LNCaP clone FGC (cell line): ENCODE measurements at regions not wholly inside any gene's neighbourhood (a gene's known extent, or its start where the extent isn't known, plus 50 kb on each side); places are given as distances from the start of the nearest gene placed in this dataset.
A peak's percentile ranks its signal among the peaks of the same experiment; 100 is the strongest.
"Not testable (repeated sequence)": the region's sequence is repeated elsewhere in the genome, so short reads cannot be mapped to it uniquely, and the experiment has no call there.

Experiments
- DNase-seq: peaks from one replicate; pipeline ENCODE4 v3.0.0-alpha.2; 2011; ENCODE audit warnings: low read depth
- H3K4me3 ChIP-seq: 2 replicates; pipeline ENCODE4 v1.5.1; 2011; ENCODE audit warnings: mild to moderate bottlenecking, low read depth, low read length, control low read depth

DNA sequence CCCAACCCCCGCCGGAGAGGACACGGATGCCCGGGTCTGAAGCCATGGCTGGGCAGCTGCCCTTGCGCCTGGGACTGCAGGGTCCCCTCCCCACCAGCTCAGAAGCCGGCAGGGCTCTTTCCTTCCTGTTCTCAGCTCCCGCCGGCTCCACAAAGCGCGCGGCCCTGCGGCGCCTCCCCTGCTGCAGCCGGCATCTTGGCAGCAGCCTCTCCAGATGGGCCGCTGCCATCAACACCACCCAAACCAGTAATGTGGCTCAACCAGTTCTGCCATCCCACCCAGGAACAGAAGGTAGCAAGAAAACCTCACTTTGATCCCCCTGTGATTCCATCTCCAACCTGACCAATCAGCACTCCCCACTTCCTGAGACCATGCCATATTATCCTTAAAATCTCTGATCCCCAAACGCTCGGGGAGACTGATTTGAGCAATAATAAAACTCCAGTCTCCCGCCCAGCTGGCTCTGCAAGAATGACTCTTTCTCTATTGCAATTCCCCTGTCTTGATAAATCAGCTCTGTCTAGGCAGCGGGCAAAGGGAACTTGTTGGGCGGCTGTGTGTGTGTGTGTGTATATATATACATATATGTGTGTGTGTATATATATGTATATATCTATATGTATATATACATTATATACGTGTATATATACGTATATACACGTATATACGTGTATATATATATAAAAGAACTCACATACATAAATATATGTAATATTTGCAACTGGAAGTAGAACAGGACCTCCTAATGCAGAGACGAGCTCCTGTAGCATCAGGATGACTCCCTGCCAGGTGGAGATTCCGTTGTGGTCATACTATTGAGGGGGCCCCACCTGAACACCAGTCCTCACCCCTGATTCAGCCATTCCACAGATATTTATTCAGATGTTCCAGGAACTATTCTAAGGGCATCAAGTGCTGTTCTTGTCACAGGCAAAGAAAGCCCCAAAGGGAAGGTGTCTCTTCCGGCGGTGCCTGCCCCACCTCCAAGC is 1674.9 kb downstream of the SPATA31A7 start:
- not testable (repeated sequence) for H3K4me3 ChIP-seq, DNase-seq

DNA sequence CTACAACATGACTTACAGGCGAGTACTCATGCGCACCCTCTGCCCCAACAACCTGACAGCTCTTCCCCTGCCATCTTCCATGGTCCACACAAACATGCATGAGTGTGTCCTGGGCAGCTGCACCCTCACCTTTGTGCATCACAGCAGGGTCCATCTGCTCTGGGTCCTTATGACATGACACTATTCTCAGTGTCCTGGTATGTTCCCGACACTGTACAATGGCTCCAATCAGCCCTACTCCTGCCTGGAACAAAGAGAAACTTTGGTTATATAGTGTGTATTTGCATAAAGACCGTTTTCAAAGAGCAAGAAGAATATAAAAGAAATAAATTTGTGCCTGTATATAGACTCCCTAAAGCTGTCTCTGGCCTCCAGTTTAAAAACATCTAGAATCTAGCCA is 1679.2 kb downstream of the SPATA31A7 start:
- not testable (repeated sequence) for H3K4me3 ChIP-seq, DNase-seq

DNA sequence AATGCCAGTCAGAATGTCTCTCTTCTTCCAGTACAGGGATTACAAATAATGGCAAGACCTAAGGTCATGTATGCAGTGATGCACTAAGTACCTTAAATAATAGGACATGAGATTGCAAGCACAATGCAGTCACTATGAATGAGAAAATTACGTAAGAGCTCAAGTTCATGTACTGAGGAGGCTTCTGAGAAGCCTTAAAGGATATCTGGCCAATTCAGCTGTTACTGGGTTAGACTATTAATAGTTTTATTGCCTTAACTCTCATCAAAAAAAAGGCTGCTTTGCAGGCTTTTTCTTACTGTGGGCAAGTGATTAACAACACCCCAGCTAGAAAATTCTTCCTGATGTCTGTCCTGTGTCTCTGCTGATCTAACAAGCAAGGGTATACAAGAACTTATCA is 1681.9 kb downstream of the SPATA31A7 start:
- not testable (repeated sequence) for H3K4me3 ChIP-seq, DNase-seq

DNA sequence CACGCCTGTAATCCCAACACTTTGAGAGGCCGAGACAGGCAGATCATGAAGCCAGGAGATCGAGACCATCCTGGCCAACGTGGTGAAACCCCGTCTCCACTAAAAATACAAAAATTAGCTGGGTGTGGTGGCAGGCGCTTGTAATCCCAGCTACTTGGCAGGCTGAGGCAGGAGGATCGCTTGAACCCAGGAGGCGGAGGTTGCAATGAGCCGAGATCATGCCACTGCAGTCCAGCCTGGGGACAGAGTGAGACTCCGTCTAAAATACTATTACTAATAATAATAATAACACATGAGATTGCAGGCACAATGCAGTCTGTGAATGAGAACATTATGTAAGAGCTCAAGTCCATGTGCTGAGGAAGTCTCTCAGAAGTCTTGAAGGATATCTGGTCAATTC is 1684.4 kb downstream of the SPATA31A7 start:
- H3K4me3 ChIP-seq, DNase-seq: not testable (repeated sequence)

DNA sequence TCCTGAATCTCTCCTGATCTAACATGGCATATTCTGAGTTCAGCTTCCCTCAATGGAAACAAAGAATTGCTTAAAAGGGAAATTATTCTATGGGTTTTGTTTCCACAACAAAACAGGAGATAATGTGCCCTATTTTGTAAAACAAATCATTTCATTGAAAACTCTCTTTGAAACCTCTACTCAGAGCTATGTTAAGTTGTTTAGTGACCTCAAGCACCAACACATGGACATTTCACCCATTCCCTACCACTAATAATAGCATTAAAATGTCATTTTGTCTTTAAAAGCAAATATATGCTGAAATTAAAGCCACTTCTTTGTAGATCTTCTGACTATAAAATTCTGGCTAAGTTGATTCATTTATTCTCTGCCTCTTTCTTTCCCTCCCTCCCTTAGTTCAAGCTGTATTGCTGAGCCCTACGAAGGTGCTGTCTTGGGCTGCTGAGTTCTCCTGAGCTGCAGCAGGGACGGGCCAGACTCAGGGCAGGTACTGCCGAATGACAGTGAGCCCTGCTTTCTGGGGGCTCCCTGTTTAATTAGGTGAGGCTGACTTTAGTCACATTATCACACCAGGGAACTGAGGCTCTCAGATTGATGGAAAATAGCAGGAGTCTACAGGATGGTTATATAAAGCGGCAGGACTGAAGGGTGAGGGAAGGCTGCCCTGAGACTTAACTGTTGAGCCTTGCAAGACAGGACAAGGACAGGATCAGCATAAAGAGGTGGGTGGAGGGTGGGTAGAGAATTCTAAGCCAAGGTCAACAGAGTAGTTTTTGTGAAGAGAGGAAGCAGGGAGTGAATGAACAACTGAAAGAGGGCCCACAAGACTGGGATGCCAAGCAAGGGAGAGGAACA is 1685.1 kb downstream of the SPATA31A7 start:
- H3K4me3 ChIP-seq, DNase-seq: not testable (repeated sequence)

DNA sequence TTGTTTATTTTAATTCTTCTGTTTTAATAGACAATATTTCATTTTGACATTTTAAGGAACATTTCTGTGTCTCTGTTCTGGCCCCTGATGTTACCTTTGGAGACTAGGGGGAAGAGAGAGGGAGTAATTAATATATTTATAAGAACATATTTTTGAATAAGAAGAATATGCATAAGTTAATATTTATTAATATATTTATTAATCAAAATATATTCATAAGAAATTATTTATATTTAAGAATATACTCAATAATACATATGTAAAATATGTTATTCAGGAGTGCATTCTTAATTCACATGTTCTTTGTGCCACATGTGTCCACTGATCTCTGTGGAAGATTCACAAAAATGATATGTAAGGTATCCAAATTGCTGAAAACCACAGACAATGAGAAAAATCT is 1687.7 kb downstream of the SPATA31A7 start:
- DNase-seq = not testable (repeated sequence)

DNA sequence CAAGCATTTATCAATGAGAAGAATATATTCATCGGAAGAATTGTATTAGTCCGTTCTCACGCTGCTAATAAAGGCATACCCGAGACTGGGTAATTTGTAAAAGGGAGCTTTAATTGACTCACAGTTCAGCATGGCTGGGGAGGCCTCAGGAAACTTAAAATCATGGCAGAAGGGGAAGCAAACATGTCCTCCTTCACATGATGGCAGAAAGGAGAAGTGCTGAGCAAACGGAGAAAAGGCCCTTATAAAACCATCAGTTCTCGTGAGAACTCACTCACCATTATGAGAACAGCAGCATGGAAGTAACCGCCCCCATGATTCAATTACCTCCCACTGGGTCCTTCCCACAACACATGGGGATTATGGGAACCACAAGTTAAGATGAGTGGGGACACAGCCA is 1688.2 kb downstream of the SPATA31A7 start:
- not testable (repeated sequence) for DNase-seq

More for the DNA sequence above, 1687.7 kb downstream of the SPATA31A7 start:
- not testable (repeated sequence) for H3K4me3 ChIP-seq

DNA sequence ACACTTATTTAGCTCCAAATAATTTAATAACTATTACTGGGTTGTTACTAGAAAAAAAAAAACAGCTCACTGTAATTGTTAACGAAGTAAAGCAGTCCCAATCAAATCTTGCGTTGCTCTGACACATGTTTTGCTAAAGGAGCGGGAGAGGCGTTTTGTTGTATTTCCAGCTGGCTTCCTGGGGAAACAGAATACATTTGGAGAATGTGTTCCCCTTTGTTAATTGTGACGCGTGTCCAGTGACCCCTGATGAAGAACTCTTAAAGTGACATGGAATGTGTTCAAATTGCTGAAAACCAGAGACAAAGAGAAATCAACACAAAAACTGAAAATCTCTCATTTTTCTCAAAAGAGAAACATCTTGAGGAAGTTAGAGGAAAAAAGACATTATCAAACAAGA is 1690.6 kb downstream of the SPATA31A7 start:
- not testable (repeated sequence) for H3K4me3 ChIP-seq, DNase-seq

More for the DNA sequence above, 1688.2 kb downstream of the SPATA31A7 start:
- not testable (repeated sequence) for H3K4me3 ChIP-seq

DNA sequence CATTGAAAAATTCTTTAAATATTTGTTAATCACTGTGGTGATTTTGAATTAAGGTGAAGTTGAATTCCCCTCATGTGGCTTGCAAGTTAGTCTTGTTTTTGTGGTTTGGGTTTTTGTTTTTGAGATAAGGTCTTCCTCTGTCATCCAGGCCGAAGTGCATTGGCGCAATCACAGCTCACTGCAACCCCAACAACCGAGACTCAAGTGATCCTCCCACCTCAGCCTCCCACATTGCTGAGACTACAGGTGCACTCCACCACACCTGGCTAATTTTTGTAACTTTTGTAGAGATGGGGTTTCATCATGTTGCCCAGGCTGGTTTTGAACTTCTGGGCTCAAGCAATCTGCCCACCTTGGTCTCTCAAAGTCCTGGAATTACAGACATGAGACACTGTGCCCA is 1691.1 kb downstream of the SPATA31A7 start:
- H3K4me3 ChIP-seq, DNase-seq: not testable (repeated sequence)

DNA sequence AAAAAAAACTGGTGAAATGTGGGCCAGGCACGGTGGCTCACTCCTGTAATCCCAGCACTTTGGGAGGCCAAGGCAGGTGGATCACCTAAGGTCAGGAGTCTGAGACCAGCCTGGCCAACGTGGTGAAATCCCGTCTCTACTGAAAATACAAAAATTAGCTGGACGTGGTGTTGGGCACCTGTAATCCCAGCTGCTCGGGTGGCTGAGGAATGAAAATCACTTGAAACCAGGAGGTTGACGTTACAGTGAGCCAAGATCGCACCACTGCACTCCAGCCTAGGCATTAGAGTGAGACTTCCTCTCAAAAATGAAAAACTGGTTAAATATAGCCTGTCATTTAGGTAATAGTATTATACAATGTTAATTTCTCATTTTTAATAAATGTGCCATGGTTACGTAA is 1692.0 kb downstream of the SPATA31A7 start:
- H3K4me3 ChIP-seq = not testable (repeated sequence)

DNA sequence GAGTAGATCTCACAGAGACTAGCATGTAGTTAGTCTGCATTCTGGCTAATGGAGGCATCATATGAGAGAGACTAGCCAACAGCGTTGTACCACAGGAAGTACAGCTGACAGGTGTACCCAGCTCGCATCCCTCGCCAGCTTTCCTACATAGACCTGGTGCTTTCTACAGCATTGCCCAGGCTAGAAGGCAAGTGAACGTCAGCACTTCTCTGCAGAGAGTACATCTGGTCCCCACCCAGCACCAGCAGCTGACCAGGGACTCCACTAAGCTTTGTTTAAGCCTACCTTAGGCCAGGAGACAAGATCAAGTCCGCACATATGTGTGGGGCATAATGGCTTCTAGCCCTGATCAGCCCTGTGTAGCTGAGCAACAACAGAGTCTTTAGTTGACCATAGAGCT is 1692.9 kb downstream of the SPATA31A7 start:
- H3K4me3 ChIP-seq = not testable (repeated sequence)

More for the DNA sequence above, 1692.0 kb downstream of the SPATA31A7 start:
- not testable (repeated sequence) for DNase-seq

DNA sequence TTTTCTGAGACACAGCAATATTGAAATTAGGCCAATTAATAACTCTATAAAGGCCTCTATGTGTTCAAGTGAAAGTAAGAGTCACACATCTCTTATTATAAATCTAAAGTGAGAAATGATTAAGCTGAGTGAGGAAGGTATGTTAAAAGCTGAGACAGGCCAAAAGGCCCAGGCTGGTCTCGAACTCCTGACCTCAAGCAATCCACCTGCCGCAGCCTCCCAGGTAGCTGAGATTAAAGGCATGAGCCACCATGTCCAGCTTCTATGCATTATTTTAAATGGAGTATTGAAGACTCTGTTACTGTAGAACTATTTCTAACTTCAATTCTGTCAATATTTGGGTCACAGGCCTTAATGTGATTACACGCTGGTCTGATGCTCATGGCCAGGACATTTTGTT is 1706.9 kb downstream of the SPATA31A7 start:
- not testable (repeated sequence) for H3K4me3 ChIP-seq, DNase-seq

More for the DNA sequence above, 1692.9 kb downstream of the SPATA31A7 start:
- not testable (repeated sequence) for DNase-seq

DNA sequence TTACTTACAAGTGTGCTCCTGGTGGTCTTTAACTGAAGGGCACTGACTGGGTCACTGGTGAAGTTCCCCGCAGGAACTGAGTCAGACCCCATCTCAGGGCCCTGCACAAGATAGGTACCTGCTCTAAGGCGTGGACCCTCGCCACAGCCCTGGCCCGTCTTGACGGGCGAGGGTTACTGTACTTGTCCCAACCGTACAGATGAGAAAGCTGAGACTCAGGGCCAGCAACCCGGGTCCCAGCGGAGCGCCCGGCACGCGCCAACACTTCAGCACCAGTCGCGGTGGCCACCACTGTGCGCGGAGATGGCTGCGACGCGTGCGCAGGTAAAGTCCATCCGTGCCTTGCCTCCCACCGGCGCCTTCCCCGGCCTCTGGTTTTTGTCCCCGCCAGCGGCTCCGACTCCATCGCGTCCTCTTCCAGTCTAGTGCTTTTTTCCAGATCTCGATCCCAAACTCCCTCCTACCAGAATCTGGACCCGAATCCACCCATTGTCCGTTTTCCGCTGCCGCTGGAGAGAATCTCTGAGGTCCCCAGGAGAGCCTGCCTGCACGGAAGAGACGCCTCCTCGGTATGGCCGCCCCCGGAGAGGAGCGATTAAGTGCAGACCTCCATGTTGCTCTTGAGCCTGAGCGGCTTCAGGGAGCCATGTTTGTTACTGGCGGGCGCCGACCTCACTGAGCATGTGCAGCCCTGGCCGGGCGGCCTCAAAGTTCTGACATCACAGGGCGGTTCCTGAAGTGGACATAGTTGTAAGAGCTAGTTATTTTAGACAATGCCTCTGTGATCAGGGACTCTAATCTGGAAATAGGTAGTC is 1707.8 kb downstream of the SPATA31A7 start:
- DNase-seq = peak; percentile 33
- H3K4me3 ChIP-seq = peak overlapping the region; percentile 47

DNA sequence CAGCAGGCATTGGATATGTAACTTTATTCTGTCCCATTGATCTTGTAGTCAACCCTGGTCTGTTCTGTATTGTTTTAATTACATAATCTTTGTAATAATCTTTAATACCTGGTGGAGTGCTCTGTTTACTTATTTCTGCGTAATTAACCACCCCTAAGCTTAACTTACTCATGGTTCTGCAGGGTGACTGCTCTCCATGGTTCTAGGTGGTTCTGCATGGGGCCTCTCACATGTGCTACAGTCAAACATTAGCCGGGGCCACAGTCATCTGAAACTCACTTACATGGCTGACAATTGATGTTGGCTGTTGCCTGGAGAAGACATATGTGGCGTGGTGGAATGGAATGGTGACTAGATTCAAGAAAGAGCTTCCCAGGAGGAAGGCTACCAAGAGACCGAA is 1709.8 kb downstream of the SPATA31A7 start:
- not testable (repeated sequence) for DNase-seq

DNA sequence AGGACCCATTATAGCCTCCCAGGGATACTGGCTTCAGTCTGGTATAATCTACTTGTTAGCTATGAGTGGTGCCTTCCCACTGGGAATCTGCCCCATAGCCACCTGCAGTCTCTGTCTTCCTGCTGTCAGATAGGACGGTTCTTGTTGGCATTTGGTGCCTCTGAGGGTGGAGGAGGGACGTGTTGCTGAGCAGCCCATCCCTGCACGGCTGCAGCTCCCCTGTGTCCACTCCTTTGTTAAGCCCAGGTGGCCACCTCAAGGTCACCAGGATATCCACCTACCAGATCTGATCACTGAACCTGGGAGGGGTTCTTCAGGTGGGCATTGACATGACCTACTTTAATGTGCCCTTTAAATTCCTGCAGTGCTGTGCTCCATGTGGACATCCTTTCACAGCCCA is 1714.2 kb downstream of the SPATA31A7 start:
- not testable (repeated sequence) for H3K4me3 ChIP-seq, DNase-seq

More for the DNA sequence above, 1709.8 kb downstream of the SPATA31A7 start:
- not testable (repeated sequence) for H3K4me3 ChIP-seq

DNA sequence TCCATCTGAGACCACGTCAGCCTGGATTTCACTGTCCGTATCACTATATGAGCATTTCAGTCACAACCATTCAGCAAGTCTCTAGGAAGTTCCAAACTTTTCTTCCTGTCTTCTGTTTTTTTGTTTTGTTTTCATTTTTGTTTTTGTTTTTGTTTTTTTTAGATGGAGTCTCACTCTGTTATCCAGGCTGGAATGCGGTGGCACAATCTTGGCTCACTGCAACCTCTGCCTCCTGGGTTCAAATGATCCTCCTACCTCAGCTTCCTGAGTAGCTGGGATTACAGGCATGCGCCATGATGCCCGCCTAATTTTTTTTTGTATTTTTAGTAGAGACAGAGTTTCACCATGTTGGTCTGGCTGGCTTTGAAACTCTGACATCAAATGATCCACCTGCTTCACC is 1715.9 kb downstream of the SPATA31A7 start:
- H3K4me3 ChIP-seq, DNase-seq: not testable (repeated sequence)

DNA sequence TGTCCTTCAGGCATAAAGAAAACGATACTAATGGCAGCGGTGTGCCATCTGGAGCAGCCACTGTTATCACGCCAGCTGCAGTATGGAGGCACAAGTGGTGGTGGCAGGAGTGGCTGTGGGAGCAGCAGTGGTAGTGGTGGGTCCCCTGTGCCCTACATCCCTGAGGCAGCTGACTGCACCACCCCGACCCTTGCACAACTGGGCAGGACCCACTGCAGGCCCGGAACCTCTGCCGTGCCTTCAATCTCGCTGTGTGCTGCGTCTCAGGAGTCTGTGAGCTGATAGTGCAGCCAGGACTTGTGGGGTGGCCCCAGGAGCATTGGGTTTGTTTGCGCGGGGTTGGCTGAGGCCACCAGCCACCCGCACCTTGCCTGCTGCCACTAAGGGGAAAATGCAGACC is 1718.0 kb downstream of the SPATA31A7 start:
- not testable (repeated sequence) for DNase-seq, H3K4me3 ChIP-seq

DNA sequence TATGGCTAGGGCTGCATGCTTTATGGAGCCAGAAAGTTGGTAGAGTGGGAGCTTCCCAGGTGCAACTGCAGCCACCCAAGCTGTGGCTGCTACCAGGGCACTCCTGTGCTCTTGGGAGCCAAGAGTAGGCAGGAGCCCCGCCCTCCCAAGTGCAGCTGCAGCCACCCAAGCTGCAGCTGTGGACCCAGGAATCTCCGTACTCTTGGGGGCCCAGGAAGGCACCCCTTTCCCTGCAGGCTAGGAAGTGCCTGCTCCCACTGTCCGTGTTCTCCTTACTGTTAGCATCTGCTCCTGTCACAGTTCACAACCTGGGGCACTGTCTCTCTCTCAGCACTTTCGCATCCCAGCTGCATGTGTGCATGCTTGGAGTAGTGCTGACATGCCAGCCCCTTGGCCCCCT is 1718.4 kb downstream of the SPATA31A7 start:
- not testable (repeated sequence) for DNase-seq, H3K4me3 ChIP-seq

DNA sequence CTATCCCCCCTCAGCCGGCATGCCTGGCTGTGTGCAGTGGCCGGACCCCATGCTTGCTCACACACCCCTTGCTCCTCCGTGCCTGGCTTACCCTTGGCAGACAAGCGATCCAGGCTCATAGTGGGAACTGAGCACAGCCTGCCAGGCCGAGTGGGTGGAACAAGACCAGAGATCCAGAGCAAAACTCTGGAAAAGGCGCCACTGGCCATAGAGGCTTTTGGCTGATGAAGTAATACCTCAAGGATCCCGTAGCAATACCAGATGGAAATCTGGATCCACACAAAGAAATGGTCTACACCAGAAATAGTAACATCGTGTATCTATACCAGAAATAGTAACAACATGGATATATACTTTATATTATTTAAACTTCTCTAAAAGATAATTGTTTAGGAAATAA is 1719.6 kb downstream of the SPATA31A7 start:
- H3K4me3 ChIP-seq, DNase-seq: not testable (repeated sequence)
